ENCODE measurements at regions not wholly inside any gene's neighbourhood (a gene's known extent, or its start where the extent isn't known, plus 50 kb on each side); places are given as distances from the start of the nearest gene placed in this dataset.
"Not testable (repeated sequence)": the region's sequence is repeated elsewhere in the genome, so short reads cannot be mapped to it uniquely, and the experiment has no call there.

GRCh38 chr16:79986352-79986751 is 385.8 kb upstream of the MAF start:
- TF ChIP-seq CTCF (IDR thresholded peaks at IDR 0.05; ENCODE audit: unreplicated experiment in 3 of 3) = no peak
- H3K27me3 Mint-ChIP-seq (ENCODE audit: low read depth) = no peaks in the 10 kb centered on the region
- H3K27ac Mint-ChIP-seq = no peak overlapping the region
- no peak overlapping the region for H3K4me3 Mint-ChIP-seq
- H3K9me3 Mint-ChIP-seq = no peaks in the 10 kb centered on the region
- H3K4me1 Mint-ChIP-seq = no peaks in the 10 kb centered on the region
- H3K36me3 Mint-ChIP-seq (ENCODE audit: low read depth) = no peaks in the 10 kb centered on the region

- no peaks in the 10 kb centered on the region for H3K27me3 Mint-ChIP-seq (ENCODE audit: low read depth)
- no peaks in the 10 kb centered on the region for H3K9me3 Mint-ChIP-seq
- TF ChIP-seq CTCF (IDR thresholded peaks at IDR 0.05; ENCODE audit: unreplicated experiment in 3 of 3) = no peak
- no peaks in the 10 kb centered on the region for H3K36me3 Mint-ChIP-seq (ENCODE audit: low read depth)
- no peaks in the 10 kb centered on the region for H3K4me1 Mint-ChIP-seq
- H3K4me3 Mint-ChIP-seq = no peak overlapping the region
- H3K27ac Mint-ChIP-seq = no peak overlapping the region
Observed at GRCh38 chr16:79985606-79986005, 385.1 kb upstream of the MAF start.

- H3K27ac Mint-ChIP-seq; H3K27me3 Mint-ChIP-seq (ENCODE audit: low read depth); H3K4me1 Mint-ChIP-seq; H3K9me3 Mint-ChIP-seq; H3K36me3 Mint-ChIP-seq (ENCODE audit: low read depth); H3K4me3 Mint-ChIP-seq: not testable (repeated sequence)
Observed at GRCh38 chr16:79984149-79984548, 383.6 kb upstream of the MAF start.

- H3K36me3 Mint-ChIP-seq (ENCODE audit: low read depth) = no peaks in the 10 kb centered on the region
- H3K4me1 Mint-ChIP-seq = no peaks in the 10 kb centered on the region
- H3K27me3 Mint-ChIP-seq (ENCODE audit: low read depth) = no peaks in the 10 kb centered on the region
- H3K4me3 Mint-ChIP-seq = no peak overlapping the region
- H3K27ac Mint-ChIP-seq = no peak overlapping the region
- TF ChIP-seq CTCF (IDR thresholded peaks at IDR 0.05; ENCODE audit: unreplicated experiment in 3 of 3) = no peak
- H3K9me3 Mint-ChIP-seq = no peaks in the 10 kb centered on the region
Observed at GRCh38 chr16:79982862-79983261, 382.3 kb upstream of the MAF start.

- Mint-ChIP-seq H3K36me3 (ENCODE audit: low read depth) (no peaks in the 10 kb centered on the region), H3K27me3 (ENCODE audit: low read depth) (no peaks in the 10 kb centered on the region), H3K27ac (no peak overlapping the region), H3K4me3 (no peak overlapping the region), H3K9me3 (no peaks in the 10 kb centered on the region), H3K4me1 (no peaks in the 10 kb centered on the region)
- no peak for TF ChIP-seq CTCF (IDR thresholded peaks at IDR 0.05; ENCODE audit: unreplicated experiment in 3 of 3)
Observed at GRCh38 chr16:79982361-79982760, 381.8 kb upstream of the MAF start.

- H3K27ac Mint-ChIP-seq = no peak overlapping the region
- no peak overlapping the region for H3K4me3 Mint-ChIP-seq
- H3K36me3 Mint-ChIP-seq (ENCODE audit: low read depth) = no peaks in the 10 kb centered on the region
- H3K4me1 Mint-ChIP-seq = no peaks in the 10 kb centered on the region
- H3K9me3 Mint-ChIP-seq = no peaks in the 10 kb centered on the region
- H3K27me3 Mint-ChIP-seq (ENCODE audit: low read depth) = no peaks in the 10 kb centered on the region
- TF ChIP-seq CTCF (IDR thresholded peaks at IDR 0.05; ENCODE audit: unreplicated experiment in 3 of 3) = no peak
Observed at GRCh38 chr16:79981814-79982213, 381.3 kb upstream of the MAF start.

Measured in nephron (organoid).